Heart right ventricle (tissue), 16 donors: ENCODE measurements at regions not wholly inside any gene's neighbourhood (a gene's known extent, or its start where the extent isn't known, plus 50 kb on each side); places are given as distances from the start of the nearest gene placed in this dataset.
A peak's percentile ranks its signal among the peaks of the same experiment; 100 is the strongest.

ENCODE experiments used
- ATAC-seq, 8 donors: fragments of 200-7000 bp; cut with Tn5 transposase; one replicate each; pipeline ENCODE4 v1.9.1; 2020; ENCODE audit warnings: mild to moderate bottlenecking in 8 of 8, moderate library complexity in 8 of 8, moderate number of reproducible peaks in 1 of 8
- DNase-seq, 2 donors: peaks; one replicate each; pipeline ENCODE4 v3.0.0-alpha.2; 2020
- H3K27ac ChIP-seq, 10 donors: fragments of 200-600 bp; sonication (generic) in 2 of 10; one replicate each; pipeline versions ENCODE4 v1.5.0 to v1.8.0; 2020 to 2022; ENCODE audit warnings: mild to moderate bottlenecking in 3 of 10
- H3K27me3 ChIP-seq, 7 donors: fragments of 200-600 bp; one replicate each; pipeline ENCODE4 v1.8.0; 2021 to 2022; ENCODE audit warnings: mild to moderate bottlenecking in 2 of 7
- H3K36me3 ChIP-seq, 9 donors: fragments of 200-600 bp; sonication (generic) in 1 of 9; one replicate each; pipeline versions ENCODE4 v1.5.0 to v1.8.0; 2020 to 2022; ENCODE audit warnings: mild to moderate bottlenecking in 2 of 9
- H3K4me1 ChIP-seq, 9 donors: fragments of 200-600 bp; sonication (generic) in 1 of 9; one replicate each; pipeline versions ENCODE4 v1.5.0 to v1.8.0; 2020 to 2022; ENCODE audit warnings: mild to moderate bottlenecking in 4 of 9
- H3K4me3 ChIP-seq, 10 donors: fragments of 200-600 bp; sonication (generic) in 2 of 10; one replicate each; pipeline versions ENCODE4 v1.5.0 to v1.8.0; 2020 to 2022; ENCODE audit warnings: mild to moderate bottlenecking in 7 of 10, moderate library complexity in 2 of 10
- H3K9me3 ChIP-seq, 11 donors: fragments of 200-600 bp in 10 of 11; sonication (generic) in 2 of 11; one replicate each; pipeline versions ENCODE4 v1.5.0 to v1.8.0; 2013 to 2022; ENCODE audit warnings: mild to moderate bottlenecking in 2 of 11, control low read depth in 1 of 11, moderate library complexity in 1 of 11
- CTCF ChIP-seq, 9 donors: fragments of 200-600 bp; sonication (generic) in 2 of 9; IDR thresholded peaks; one replicate each; pipeline versions ENCODE4 v1.5.0 to v1.8.0; 2021 to 2022; ENCODE audit warnings: antibody characterized with exemption in 9 of 9, mild to moderate bottlenecking in 5 of 9, moderate library complexity in 1 of 9
- WGBS, 2 donors: extraction: QIAGEN DNeasy Blood & Tissue Kit; methylation state at CpG; one replicate each; pipeline ENCODE4 v1.1.7; 2013; ENCODE audit warnings: inconsistent platforms in 1 of 2; 5-methylcytosine and 5-hydroxymethylcytosine counted together
- intact Hi-C, 10 donors: fragments of 100-400 bp; cut with DNase I; formaldehyde crosslinking; loops; one replicate each; pipeline versions ENCODE4 v1.11.1 to v1.14.2; 2022
- donor health status: Arrhythmogenic right ventricular cardiomyopathy.
- donor health status: ischemic (EF 13 %, LVEDD 7.1; RV severe dilation, severe dysfunction).
- donor health status: healthy with polysubstance abuse.
- donor health status: DM: no; HTN: yes; CAD: no.
- donor health status: DM: no; HTN: no; CAD: no.
- donor health status: ischemic (EF 25% LVEDD 6.9; RV normal size, moderate dysfunction).
- donor health status: ischemic (EF 25% LVEDD 5.7; RV mildly dilated, moderate dysfunction).
- donor health status: healthy.
- donor health status: DM: yes; HTN: yes; CAD: no.
- donor health status: Ischemic cardiomyopathy.
- donor health status: ischemic (EF 35%, LVEDD 5.7; RV mildly dilated, moderate dysfunction).
- donor health status: nonischemic (EF 11% LVEDD 7.7; RV severe dilation, severe dysfunction).
- donor health status: DM: yes; HTN: yes; CAD: no.
- donor health status: PGD.
- donor health status: ischemic (EF 29% LVEDD 5.4; RV normal size, mild dysfunction).
- donor health status: nonischemic (EF 23%, LVEDD 6.1; RV moderate dilation, normal function).

GRCh38 chrX:138287205-138287877 lies 424.2 kb downstream of the FGF13 start:
- Histone ChIP-seq H3K9me3 (no peaks in the 10 kb centered on the region), H3K27ac (no peak overlapping the region), H3K4me1 (no peaks in the 10 kb centered on the region), H3K36me3 (no peaks in the 10 kb centered on the region), H3K27me3 (peaks cover 0 to 15% (median 0%) of the 10 kb centered on the region in 7 donors), H3K4me3 (no peak overlapping the region)
- no peak for TF ChIP-seq CTCF (IDR thresholded peaks at IDR 0.05)
- ATAC-seq (no peak), DNase-seq (no peak)
- WGBS, 2 donors: 28% methylated on average over 3 of the region's 3 CpGs
- intact Hi-C loops: no loop called here

GRCh38 chrX:138294951-138295350 lies 416.6 kb downstream of the FGF13 start:
- H3K4me1 ChIP-seq: no peaks in the 10 kb centered on the region
- no peak for TF ChIP-seq CTCF (IDR thresholded peaks at IDR 0.05)
- H3K27me3 ChIP-seq: no peaks in the 10 kb centered on the region
- ATAC-seq (no peak), DNase-seq (no peak)
- no peaks in the 10 kb centered on the region for H3K36me3 ChIP-seq
- WGBS, 2 donors: 63 to 82% methylated on average over 5 of the region's 5 CpGs
- intact Hi-C loops: no loop called here
- H3K4me3 ChIP-seq: no peak overlapping the region
- no peaks in the 10 kb centered on the region for H3K9me3 ChIP-seq
- H3K27ac ChIP-seq: no peak overlapping the region

GRCh38 chrX:138298268-138298667 lies 413.2 kb downstream of the FGF13 start:
- Histone ChIP-seq H3K9me3 (no peaks in the 10 kb centered on the region), H3K27ac (no peak overlapping the region), H3K27me3 (no peaks in the 10 kb centered on the region), H3K4me1 (no peaks in the 10 kb centered on the region), H3K36me3 (no peaks in the 10 kb centered on the region), H3K4me3 (no peak overlapping the region)
- DNase-seq: no peak
- intact Hi-C loops: no loop called here
- no peak for ATAC-seq
- peak in 2 of 9 donors; percentile 11 to 15 for TF ChIP-seq CTCF (IDR thresholded peaks at IDR 0.05)
- 56 to 69% methylated on average over 3 of the region's 3 CpGs for WGBS, 2 donors

- Histone ChIP-seq H3K36me3 (no peaks in the 10 kb centered on the region), H3K4me1 (no peaks in the 10 kb centered on the region), H3K27ac (no peak overlapping the region), H3K9me3 (no peaks in the 10 kb centered on the region), H3K27me3 (no peaks in the 10 kb centered on the region), H3K4me3 (no peak overlapping the region)
- intact Hi-C loops: no loop called here
- DNase-seq (no peak), ATAC-seq (no peak)
- no peak for TF ChIP-seq CTCF (IDR thresholded peaks at IDR 0.05)
Measured at GRCh38 chrX:138345801-138346200, 365.7 kb downstream of the FGF13 start.
